ENCODE measurements at regions not wholly inside any gene's neighbourhood (a gene's known extent, or its start where the extent isn't known, plus 50 kb on each side); places are given as distances from the start of the nearest gene placed in this dataset.

DNA sequence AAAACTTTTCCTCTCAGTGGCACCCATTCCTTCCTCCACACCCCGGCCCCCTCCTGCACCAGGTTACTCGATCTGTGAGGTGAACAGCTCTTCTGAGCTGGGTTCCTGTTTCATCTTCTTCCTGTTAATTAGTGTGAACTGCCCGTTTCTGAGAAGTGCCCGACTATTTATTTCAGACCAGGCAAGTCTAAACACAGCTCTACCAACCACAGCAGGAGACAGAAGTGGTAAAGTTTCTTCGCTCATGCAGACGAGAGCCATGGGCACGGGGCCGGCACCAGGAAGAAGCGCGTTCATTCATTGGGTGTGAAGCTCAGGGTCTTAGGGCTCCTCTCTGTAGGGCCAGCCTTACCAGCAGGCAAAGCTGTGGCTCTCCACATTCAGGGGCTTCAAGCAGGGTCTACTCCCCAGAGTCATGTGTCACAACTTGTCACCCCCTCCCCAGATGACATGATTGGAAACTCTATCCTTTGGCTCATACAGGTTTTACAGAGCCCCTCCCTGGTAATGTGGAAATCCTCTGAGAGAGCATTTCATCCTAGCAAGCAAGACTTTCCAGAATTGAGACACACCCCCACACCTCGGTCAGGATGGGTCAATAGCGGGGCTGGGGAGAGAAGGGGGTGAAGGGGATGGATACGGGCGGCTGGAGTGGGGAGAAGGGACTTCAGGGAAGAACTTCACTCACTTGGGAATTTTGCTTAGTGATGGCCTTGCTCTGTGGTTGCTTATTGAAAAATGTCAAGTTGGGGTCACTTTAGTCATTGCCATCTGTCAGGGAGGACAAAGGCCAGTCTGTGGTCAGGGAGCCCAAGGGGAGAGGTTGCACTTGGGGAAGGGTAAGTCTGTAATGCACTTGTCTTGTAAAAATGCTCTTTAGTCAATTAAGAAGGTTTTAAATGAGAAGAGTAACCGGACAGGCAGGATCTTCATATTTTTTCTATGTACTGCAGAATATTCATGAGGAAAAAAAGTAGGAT is 121.6 kb upstream of the TRIM2 start:
- H3K9me3 Mint-ChIP-seq = no peaks in the 10 kb centered on the region
- 0 out of 2 replicates have a peak, but pooled peaks cover 2% of the 10 kb centered on the region for H3K27me3 ChIP-seq (ENCODE audit: insufficient read depth, low read length)
- no peak for TF ChIP-seq CTCF (conservative IDR thresholded peaks at IDR 0.05)
- H3K79me2 ChIP-seq (ENCODE audit: insufficient read depth, low read length) = no peaks in the 10 kb centered on the region
- no peak overlapping the region for H3K27ac ChIP-seq (ENCODE audit: insufficient read length, low read depth, low read length)
- peak overlapping the region in 1 of 2 experiments; percentile 21; a peak in 1 of 5 replicates for H3K4me3 Mint-ChIP-seq
- no peak overlapping the region for H3K4ac ChIP-seq (ENCODE audit: low read depth, low read length)
- H2BK5ac ChIP-seq (ENCODE audit: insufficient read length, low read length) = no peak overlapping the region
- no peak overlapping the region for H3K56ac ChIP-seq (ENCODE audit: insufficient read length, low read depth, low read length)
- 0 out of 2 replicates have a peak overlapping the region, but pooled peaks have one; percentile 11 for H3K14ac ChIP-seq (ENCODE audit: insufficient read depth, low read length)
- H4K20me1 ChIP-seq (ENCODE audit: control insufficient read depth, insufficient read depth, insufficient read length) = no peaks in the 10 kb centered on the region
- no peak overlapping the region for H2AK5ac ChIP-seq (ENCODE audit: insufficient read length, low read length)
- H2BK120ac ChIP-seq (ENCODE audit: low read depth, low read length, poor library complexity, severe bottlenecking) = no peak overlapping the region
- H3K27me3 Mint-ChIP-seq (ENCODE audit: low read depth) = peaks cover 11% of the 10 kb centered on the region
- no peak overlapping the region for H3K23ac ChIP-seq (ENCODE audit: insufficient read length, low read depth, low read length)
- H2BK20ac ChIP-seq (ENCODE audit: low read depth, low read length, poor library complexity, severe bottlenecking) = no peak overlapping the region
- no peak for DNase-seq
- peak overlapping the region; percentile 35 to 98 (median 71); a peak in 5 of 7 replicates for H3K27ac Mint-ChIP-seq
- no peaks in the 10 kb centered on the region for H3K79me1 ChIP-seq (ENCODE audit: insufficient read depth, low read depth, low read length, poor library complexity, severe bottlenecking)
- H2AFZ ChIP-seq (ENCODE audit: low read length) = no peak overlapping the region
- H2BK12ac ChIP-seq (ENCODE audit: insufficient read length, low read depth, low read length) = no peak overlapping the region
- no peaks in the 10 kb centered on the region for H3K9me3 ChIP-seq (ENCODE audit: control insufficient read depth, low read depth, low read length)
- H3K4me1 Mint-ChIP-seq = peaks cover 45 to 48% of the 10 kb centered on the region in 2 experiments
- peaks cover 0 to 1% (median 0%) of the 10 kb centered on the region in 3 experiments; a peak in 2 of 7 replicates for H3K36me3 Mint-ChIP-seq (ENCODE audit: insufficient read depth in 1 of 3, low read depth in 3 of 3)
- WGBS (ENCODE audit: extremely low coverage, insufficient read length, low lambda C conversion rate) = no CpG with 5 or more reads among the region's 15 CpGs
- peaks cover 4% of the 10 kb centered on the region; the same call in 1 of the 2 replicates for H3K4me1 ChIP-seq (ENCODE audit: insufficient read depth, low read length)
- H4K8ac ChIP-seq (replicated peaks; ENCODE audit: insufficient read length, low read depth, low read length) = no peak overlapping the region
- H2BK15ac ChIP-seq (ENCODE audit: low read depth, low read length) = no peak overlapping the region
- H3K23me2 ChIP-seq (ENCODE audit: insufficient read length, low read depth, low read length, poor library complexity, severe bottlenecking) = no peaks in the 10 kb centered on the region
- no peak overlapping the region for H3K9ac ChIP-seq (ENCODE audit: extremely low read depth, insufficient read length, low read length)
- no peak overlapping the region for H3K18ac ChIP-seq (ENCODE audit: insufficient read length, low read depth, low read length)
- H4K91ac ChIP-seq (ENCODE audit: insufficient read length, low read depth, low read length) = no peak overlapping the region
- no peak overlapping the region for H3T11ph ChIP-seq (ENCODE audit: low read length)
- H3K4me2 ChIP-seq (ENCODE audit: insufficient read depth, insufficient read length, low read length) = no peak overlapping the region
- no peak overlapping the region for H4K5ac ChIP-seq (ENCODE audit: insufficient read length, low read depth, low read length)

Measured in H9 (cell line).